Inferior parietal cortex (tissue), 1 donor: ENCODE measurements at regions not wholly inside any gene's neighbourhood (a gene's known extent, or its start where the extent isn't known, plus 50 kb on each side); places are given as distances from the start of the nearest gene placed in this dataset.
"Not testable (repeated sequence)": the region's sequence is repeated elsewhere in the genome, so short reads cannot be mapped to it uniquely, and the experiment has no call there.

ENCODE experiments used
- DNase-seq: peaks from one replicate; pipeline ENCODE4 v3.0.0-alpha.2; 2016; ENCODE audit errors: extremely low spot score

DNA sequence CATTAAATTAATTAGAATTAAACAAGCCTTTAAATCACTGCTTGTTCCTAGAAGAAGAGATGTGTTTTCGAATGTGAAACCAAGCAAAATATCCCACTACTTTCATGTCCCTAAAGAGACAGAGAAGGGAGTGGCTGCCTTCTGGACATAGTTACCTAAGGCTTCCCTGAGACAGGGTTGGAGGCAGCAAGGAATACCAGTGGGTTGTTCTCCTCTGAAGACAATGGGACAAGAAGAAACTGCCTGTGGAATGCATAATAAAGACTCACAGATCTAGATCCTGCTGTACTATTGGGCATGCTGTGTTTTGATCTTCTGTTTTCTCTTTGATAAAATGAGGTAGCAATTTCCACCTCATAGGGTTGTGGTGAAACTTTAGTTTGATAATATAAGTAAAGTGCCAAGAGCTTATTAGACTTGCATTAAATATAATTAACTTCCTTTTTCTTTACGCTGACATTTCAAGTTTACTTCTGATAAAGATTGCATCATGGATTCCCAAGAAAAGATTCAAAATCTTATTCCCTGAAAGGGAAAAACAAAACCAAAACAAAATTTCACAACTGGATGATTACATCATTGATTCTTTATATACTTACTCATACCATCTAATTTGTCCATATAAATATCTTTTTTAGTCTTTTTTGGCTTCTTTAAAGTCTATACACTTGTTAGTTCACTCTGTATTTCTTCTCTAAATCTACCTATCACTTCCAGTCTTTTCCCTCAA is 621.3 kb downstream of the ETS1 start:
- no peak for DNase-seq

DNA sequence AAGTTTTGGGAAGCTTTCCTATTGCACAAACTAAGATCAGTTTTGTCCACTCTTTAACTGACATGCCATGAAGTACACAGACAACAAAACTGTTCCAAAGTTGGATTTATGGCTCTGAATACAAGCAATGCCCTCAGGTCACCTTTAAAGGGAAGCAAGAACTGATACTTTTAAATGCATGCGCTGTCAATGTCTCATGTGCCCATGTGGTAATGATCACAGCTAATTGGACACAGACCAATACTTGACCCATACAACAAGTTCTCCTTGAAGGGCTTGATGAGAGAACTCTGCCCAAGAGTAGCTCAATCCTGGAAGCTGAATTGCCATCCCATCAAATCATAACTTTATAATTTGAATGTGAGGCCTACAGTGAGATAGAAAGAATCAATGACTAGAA is 624.9 kb downstream of the ETS1 start:
- DNase-seq = no peak

DNA sequence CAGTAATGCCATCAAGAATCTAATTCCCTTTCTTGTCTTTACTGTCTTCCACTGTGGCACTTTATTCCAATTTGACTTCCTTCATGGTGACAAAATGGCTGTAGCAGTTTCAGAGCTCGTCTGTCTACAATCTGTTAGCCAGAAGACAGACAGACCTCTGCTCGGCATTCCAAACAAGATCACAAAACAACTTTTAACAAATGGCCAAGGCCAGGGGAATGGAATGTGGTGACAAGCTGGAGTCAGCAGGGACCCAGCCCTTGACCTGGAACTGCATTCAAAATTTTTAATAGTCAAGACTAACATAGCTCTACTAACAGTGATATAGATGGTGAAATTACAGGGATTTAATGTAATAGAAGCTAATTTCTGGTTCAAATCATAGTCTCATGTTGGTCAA is 637.2 kb downstream of the ETS1 start:
- DNase-seq = no peak

DNA sequence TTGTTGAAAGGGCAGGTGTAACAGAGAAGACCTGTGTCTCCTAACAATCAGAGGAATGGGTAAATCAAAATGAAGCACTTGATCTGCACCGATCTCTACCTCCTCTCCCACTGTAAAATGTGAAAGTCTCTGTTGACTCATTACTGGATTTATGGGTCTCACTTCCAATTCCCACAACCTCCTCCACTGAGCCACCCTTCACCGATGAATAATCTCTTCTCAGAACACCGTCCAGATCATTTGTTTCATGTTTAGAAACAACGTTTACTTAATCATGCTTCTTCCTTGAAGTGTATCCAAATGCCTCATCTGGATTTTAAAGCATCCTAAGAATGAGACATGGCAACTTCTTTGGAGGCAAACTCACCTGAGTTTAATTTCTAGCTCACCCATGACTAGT is 643.6 kb downstream of the ETS1 start:
- DNase-seq = no peak

DNA sequence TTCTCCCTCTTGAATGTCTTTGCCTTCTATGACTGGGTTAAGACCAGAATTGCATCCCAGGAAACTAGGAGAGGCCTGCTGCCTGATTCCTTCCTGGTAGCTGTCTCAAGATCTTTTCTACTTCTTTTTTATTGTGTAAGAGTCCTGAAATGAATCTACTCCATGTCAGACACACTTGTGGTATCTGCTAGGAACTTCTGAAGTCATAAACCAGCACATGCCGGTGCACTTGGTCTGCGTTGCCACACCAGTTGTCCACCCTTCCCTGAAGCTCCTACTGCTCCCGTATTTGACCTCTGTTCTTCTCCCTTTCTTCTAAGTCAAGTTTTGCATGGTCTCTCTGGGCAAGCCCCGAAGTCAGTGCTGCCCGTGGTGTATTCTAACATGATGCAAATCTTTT is 644.2 kb downstream of the ETS1 start:
- no peak for DNase-seq

DNA sequence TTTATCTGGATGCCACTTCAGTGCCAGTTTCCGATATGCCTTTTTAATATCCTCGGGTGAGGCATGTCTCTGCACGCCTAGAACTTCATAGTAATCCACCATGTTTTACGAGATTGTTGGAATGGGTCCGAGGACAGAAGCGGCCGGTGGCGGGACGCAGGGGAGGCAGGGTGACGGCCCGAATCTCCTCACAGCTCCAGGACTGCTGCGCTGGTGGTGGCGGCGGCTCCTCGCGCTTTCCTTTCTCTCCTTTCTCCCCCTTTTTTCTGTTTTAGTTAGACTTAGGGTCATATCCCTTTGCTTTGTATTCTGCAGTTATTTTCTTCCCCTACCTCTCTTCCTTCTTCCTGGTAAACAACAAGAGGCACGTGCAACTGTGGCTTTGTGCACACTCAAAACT is 645.8 kb downstream of the ETS1 start:
- DNase-seq = not testable (repeated sequence)

DNA sequence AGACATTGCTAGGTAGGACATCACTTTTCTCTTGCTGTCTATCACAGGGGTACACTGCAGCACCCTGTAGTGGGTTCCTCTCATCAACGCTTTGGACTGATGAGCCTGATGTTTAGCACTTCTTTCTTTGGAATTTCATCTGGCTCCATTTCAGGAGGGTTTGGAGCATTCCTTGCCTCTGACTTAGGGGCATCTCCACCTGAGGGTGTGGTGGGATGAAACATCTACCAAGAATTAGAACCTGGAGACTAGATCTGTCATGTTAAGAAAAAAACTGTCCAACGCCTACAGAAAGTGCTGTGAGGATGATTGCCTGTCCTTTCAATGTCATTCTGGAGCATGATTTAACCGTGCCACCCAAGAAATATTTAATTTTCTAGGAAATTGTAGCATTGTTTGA is 648.4 kb downstream of the ETS1 start:
- DNase-seq = no peak

DNA sequence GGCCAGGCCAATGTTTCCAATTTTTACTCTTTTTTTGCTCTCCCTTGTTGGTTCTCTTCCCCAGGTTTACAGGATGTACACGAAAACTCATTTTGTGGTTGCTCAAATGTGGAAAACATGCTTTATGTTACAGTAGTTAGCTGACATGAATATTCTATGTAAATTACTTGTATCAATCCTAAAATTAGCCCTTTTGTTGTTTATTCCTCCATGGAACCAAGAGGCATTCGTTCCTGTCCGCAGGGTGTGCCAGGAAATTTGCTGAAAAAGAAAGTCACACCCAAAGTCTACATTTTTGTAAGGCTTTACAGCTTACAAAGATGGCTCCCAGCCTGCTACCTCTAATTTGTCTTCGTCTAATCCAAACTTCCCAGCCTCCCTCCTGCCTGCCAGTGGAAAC is 652.3 kb downstream of the ETS1 start:
- no peak for DNase-seq

DNA sequence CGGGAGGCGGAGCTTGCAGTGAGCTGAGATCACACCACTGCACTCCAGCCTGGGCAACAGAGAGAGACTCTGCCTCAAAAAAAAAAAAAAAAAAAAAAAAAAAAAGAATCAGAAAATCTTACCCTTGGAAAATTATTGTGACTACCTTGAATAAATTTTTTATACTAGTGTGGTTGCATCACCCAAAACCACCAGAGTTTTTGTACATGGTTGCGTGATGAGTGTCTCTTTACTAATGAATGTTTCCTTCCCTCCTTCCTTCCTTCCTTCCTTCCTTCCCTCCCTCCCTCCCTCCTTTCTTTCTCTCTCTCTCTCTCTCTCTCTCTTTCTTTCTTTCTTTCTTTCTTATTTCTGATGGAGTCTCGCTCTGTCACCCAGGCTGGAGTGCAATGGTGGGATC is 653.4 kb downstream of the ETS1 start:
- not testable (repeated sequence) for DNase-seq

DNA sequence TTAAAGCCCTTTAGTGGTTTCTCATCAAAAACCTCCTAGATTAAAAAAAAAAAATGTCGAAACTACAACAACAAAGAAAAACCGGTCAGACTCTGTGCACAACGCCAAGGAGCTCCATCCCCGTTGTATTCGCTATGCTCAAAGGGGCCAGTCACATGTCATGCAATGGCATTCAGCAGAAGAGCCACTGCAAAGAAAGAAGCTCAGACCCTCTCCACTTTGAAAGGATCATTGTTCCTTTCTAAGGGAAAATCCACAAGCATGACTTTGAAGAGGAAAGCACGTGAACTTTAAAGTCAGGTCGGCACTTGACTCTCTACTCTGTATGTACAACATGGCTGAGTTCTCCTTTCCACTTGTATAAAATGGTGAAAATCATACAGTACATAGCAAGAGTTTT is 655.6 kb downstream of the ETS1 start:
- no peak for DNase-seq

DNA sequence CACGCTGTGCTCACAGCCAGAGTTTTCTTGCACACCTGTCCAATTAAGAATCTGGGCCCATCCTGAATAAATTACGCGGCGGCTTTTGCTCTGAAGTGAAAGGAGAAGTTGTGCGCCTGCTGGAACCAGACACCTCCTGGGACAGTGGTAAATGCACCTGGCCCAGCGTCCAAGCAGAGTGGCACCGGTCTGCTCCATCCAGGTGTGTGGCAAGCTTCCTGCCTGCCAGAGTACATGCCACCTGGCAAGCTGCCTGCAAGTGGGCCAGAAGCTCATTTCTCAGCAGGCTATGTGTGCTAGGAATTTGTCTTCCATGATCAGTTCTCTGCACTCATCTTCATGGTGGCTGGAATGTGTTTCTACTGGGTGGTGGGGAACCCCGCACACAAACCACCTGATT is 660.6 kb downstream of the ETS1 start:
- no peak for DNase-seq

DNA sequence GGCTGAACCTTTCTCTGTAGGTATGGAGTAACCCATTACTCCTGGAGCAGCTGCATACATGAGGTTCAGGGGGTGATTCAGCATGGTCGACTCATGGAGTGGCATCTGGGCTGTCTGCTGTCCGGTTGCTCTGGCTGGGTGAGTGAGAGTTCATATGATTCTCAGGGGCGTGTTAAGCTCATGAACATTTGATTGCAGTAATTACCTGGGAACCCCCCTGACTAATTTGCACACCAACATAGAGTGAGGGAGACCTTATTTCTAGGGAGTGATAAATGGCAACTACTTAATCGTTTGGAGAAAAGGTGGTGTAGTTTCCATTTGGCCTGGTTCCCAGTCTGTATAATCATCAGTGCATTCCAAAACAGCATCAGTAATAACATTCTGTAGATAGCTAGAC is 661.9 kb downstream of the ETS1 start:
- no peak for DNase-seq

DNA sequence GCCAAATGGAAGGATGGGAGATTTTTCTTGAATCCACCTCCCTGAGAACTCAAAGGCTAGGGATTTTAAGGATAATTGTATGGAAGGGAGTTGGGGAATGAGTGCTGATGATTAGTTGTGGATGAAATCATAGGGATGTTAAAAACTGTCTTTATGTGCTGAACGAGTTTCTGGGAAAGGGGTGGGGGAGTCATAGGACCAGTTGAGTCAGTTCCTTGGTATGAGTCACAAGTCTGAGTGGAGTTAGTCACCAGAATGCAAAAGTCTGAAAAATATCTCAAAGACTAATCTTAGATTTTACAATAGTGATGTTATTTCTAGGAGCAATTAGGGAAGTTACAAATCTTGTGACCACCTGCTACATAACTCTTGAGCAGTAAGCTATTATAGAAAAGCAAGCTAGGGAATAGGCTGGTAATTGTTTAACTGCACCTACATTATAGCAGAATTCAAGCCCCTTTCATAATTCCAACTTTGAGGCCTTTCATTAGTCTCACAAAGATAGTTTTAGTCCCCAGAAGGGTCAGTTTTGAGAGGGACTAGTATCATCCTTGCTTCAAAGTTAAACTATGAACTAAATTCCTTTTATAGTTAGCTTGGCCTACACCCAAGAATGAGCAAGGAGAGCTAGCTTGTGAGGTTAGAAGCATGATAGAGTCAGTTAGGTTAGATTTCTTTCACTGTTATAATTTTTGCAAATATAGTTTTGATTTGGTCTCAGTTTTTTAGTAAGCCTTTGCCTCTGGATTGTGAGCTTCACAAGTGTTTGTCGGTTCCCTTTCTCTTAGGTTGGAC is 668.0 kb downstream of the ETS1 start:
- DNase-seq = no peak

DNA sequence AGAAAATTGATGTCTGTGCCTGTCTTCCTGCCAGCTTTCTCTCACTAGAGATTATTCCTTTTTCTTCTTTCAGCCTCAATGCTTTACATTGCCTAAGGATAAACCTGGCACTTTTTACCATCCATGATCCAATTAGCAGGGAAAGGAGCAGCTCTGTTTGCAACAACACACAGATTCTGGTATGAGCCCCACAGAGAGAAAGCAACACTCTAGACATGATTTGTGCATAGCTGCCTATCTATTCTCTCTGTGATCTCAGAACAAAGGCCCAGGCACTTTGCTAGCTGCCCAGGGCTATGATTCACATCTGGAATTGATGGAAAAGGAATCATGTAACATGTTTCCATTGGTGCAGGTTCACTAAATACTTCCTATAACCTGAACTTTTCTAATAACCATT is 685.0 kb downstream of the ETS1 start:
- DNase-seq = no peak

DNA sequence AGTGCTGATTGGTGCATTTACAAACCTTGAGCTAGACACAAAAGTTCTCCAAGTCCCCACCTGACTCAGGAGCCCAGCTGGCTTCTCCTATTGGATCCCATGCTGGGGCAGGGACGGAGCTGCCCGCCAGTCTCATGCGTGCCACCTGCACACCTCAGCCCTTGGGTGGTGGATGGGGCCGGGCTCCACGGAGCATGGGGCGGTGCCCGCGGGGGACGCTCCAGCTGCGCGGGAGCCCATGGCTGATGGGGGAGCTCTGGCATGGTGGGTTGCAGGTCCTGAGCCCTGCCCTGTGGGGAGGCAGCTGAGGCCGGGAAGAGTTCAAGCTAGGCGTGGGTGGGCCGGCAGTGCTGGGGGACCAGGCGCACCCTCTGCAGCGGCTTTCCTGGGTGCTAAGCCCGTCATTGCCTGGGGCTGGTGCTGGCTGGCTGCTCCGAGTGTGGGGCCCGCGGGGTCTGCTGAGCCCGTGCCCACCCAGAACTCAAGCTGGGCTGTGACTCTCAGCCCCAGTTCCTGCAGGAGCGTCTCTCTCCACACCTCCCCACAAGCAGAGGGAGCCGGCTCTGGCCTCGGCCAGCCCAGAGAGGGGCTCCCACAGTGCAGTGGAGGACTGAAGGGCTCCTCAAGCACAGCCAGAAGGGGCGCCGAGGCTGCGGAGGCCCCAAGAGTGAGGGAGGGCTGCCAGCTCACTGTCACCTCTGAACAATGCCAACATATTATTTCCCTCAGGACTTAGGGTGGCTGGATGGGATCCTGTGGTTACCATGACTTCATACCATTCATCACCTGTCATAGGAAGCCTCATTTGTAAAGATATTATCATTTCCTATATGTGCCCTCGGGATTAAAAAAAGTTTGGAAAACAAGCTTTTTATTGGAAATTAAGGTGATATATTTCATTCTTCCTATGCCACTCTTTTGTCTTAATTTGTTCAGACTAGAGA is 688.7 kb downstream of the ETS1 start:
- DNase-seq = no peak

DNA sequence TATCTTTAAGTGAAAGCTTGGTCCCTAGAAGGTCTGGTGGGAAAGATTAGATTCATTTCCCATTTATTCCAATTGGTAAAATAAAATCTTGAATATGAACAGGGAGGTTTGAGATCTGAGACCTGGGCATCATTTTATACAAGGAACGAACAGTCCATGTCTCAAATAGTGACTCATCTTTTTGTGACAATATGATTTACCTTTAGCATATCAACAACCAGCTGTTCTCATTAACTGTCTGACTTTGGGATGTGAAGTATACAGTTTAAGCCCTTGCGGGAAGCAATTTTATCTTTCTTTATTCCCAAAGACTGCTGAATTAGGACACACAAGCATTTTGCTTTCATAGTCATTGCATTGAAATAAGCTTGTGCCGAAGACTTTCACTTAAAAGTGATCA is 691.6 kb downstream of the ETS1 start:
- DNase-seq = no peak

DNA sequence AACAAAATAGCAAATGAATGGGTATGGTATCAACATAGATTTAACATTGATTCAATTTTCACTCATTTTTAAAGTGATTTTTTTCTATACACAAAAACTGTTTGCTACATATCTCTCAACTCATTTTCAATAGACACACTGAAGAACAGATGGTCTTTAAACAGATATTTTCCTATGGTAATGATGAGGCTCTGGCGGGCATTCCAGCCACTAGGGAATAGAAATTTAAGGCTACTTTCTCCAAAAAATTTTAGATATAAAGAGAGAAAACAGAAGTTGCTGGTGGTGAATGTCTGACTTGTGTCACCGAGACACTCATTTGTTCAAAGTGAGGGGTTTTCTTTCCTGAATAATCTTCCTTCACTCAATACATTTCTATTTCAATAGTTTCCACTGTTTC is 693.0 kb downstream of the ETS1 start:
- no peak for DNase-seq

DNA sequence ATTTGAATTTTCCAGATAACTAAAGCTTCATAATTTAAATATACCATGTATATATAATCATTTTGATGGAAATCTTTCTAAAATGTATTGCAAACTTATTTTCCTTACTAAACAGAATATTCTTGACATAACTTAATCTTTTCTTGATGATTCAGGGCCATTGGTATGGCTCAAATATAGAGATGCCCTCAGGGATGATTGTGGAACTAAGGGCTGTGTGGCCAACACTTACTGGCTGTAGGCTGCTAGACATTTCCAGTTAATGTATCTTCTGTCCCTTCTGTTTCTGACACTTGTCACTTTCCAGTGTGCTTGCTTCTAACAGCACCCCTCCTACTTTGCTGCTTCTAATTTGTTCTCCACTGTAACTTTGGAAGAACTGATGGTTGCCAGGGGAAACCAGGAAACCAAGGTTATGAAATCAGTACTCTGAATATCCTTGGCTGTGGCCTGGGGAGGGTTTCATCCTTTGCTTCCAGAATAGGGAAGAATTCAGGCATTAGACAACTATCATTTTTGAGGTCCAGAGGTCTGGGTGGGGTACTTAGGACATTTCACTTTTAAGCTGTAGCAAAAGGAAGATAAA is 697.2 kb downstream of the ETS1 start:
- no peak for DNase-seq

DNA sequence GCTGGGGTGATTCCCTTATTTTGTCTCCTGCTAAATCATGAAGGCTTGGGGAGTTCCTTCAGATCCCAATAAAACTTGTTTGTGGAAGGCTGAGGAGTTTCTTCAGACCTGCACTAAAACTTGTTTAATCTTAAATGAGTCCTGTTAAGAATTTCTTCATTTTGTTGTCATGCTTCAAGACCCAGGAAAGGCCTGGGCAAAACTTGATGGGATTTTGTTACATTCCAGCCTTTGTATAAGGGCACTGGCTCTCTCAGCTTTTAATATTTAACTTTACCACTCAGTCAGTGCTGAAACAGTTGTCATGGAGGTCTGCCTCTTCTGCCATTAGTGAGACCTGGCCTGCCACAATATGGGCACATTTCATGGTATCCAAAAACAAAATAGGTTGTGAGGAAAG is 699.0 kb downstream of the ETS1 start:
- no peak for DNase-seq

DNA sequence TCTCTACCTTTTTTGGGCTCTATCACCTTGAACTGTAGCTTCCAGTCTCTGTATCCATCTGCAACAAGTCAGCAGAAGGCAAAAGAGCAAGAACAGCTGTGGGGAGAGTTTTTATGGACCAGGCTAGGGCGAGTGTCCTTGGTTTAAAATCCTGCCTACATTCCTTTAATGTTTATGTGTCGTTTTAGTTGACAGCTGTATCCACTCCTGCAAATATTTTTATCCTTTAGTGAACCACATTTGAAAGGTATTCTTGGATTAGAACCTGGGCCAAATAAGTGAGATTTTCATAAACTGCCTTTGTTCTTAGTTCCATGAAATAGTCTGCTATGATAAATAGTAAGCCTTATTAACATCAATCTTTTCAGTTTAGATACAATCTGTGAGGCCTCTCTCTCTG is 712.2 kb downstream of the ETS1 start:
- no peak for DNase-seq

DNA sequence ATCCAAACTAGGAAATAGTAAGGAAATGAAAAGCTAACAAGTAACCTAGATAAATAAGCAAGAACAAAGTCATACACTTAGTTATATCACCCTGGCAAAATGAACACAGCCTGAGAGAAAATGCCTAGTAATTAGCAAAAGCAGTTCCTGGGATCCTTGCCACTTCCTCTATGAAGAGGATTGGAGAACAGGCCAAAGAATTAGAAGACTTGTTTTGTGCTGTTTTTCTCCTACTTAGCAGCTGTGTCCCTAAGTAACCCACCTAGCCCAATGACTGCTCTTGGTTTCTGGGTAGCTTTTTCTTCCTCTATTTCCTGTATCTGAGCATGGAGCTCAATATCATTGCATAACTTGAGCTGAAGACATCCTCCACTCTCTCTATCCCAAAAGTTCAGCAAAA is 713.9 kb downstream of the ETS1 start:
- DNase-seq = no peak

DNA sequence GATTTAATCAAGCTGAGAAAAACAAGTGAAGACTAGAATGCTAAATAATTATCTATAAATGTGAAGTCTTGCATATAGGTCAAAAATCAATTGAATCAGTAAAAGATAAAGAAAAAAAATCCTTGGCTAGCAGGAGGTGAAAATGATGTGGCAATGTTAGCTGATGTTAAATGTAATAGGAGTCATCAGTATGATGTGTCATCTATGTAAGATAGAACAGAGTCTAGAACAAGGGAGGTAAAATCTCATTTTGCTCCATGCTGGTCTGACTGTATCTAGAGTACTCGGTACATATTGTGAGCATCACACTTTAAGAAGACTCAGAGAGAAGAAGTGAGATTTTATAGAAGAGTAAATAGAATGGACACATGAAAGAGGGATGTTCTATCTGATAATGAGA is 721.2 kb downstream of the ETS1 start:
- DNase-seq = no peak
